Parathyroid adenoma (tissue), 2 donors: ENCODE measurements at regions not wholly inside any gene's neighbourhood (a gene's known extent, or its start where the extent isn't known, plus 50 kb on each side); places are given as distances from the start of the nearest gene placed in this dataset.

Experiments used
- H2AFZ ChIP-seq: fragments of 300-600 bp; sonication (generic); one replicate; pipeline ENCODE4 v1.7.0; 2017; ENCODE audit warnings: antibody characterized with exemption, mild to moderate bottlenecking
- H3K27ac ChIP-seq: fragments of 300-600 bp; sonication (generic); one replicate; pipeline ENCODE4 v1.7.0; 2017
- H3K27me3 ChIP-seq: fragments of 300-600 bp; sonication (generic); one replicate; pipeline ENCODE4 v1.7.0; 2017; ENCODE audit warnings: low read length; ENCODE audit not compliant: control insufficient read depth, insufficient read depth
- H3K36me3 ChIP-seq: fragments of 300-600 bp; sonication (generic); one replicate; pipeline ENCODE4 v1.7.0; 2017; ENCODE audit warnings: low read length; ENCODE audit not compliant: control insufficient read depth, insufficient read depth
- H3K4me1 ChIP-seq: fragments of 300-600 bp; sonication (generic); one replicate; pipeline ENCODE4 v1.7.0; 2017; ENCODE audit warnings: control low read depth
- H3K4me2 ChIP-seq: fragments of 300-600 bp; sonication (generic); one replicate; pipeline ENCODE4 v1.7.0; 2017; ENCODE audit warnings: low read length
- H3K4me3 ChIP-seq: fragments of 300-600 bp; sonication (generic); one replicate; pipeline ENCODE4 v1.7.0; 2017; ENCODE audit warnings: low read depth, low read length
- H3K79me2 ChIP-seq: fragments of 300-600 bp; sonication (generic); one replicate; pipeline ENCODE4 v1.7.0; 2017; ENCODE audit warnings: control low read depth
- H3K9ac ChIP-seq: fragments of 300-600 bp; sonication (generic); one replicate; pipeline ENCODE4 v1.7.0; 2017; ENCODE audit warnings: mild to moderate bottlenecking
- H3K9me3 ChIP-seq: fragments of 300-600 bp; sonication (generic); one replicate; pipeline ENCODE4 v1.7.0; 2017; ENCODE audit warnings: low read length; ENCODE audit not compliant: control insufficient read depth
- CTCF ChIP-seq: fragments of 300-600 bp; sonication (generic); IDR thresholded peaks from one replicate; pipeline ENCODE4 v1.7.0; 2017; ENCODE audit warnings: antibody characterized with exemption, mild to moderate bottlenecking
- donor health status: primary hyperparathyroidism.

GRCh38 chr5:155116456-155117251 lies 103.1 kb downstream of the KIF4B start:
- TF ChIP-seq CTCF = no peak
- H3K27ac ChIP-seq = no peak overlapping the region
- no peak overlapping the region for H3K4me3 ChIP-seq
- H2AFZ ChIP-seq = no peak overlapping the region
- H3K79me2 ChIP-seq = no peaks in the 10 kb centered on the region
- H3K9ac ChIP-seq = no peak overlapping the region
- H3K4me1 ChIP-seq = no peaks in the 10 kb centered on the region
- no peaks in the 10 kb centered on the region for H3K36me3 ChIP-seq
- no peaks in the 10 kb centered on the region for H3K9me3 ChIP-seq
- no peak overlapping the region for H3K4me2 ChIP-seq
- H3K27me3 ChIP-seq = no peaks in the 10 kb centered on the region

GRCh38 chr5:155125551-155126095 lies 112.1 kb downstream of the KIF4B start:
- no peak overlapping the region for H3K4me3 ChIP-seq
- no peaks in the 10 kb centered on the region for H3K36me3 ChIP-seq
- H3K9me3 ChIP-seq = no peaks in the 10 kb centered on the region
- TF ChIP-seq CTCF = no peak
- no peak overlapping the region for H3K27ac ChIP-seq
- H2AFZ ChIP-seq = no peak overlapping the region
- H3K9ac ChIP-seq = no peak overlapping the region
- H3K4me2 ChIP-seq = no peak overlapping the region
- no peaks in the 10 kb centered on the region for H3K79me2 ChIP-seq
- no peaks in the 10 kb centered on the region for H3K4me1 ChIP-seq
- H3K27me3 ChIP-seq = no peaks in the 10 kb centered on the region

- Histone ChIP-seq H3K4me3 (no peak overlapping the region), H3K4me1 (no peaks in the 10 kb centered on the region), H3K27me3 (no peaks in the 10 kb centered on the region), H3K9ac (no peak overlapping the region), H2AFZ (no peak overlapping the region), H3K9me3 (no peaks in the 10 kb centered on the region), H3K27ac (no peak overlapping the region), H3K79me2 (no peaks in the 10 kb centered on the region), H3K4me2 (no peak overlapping the region), H3K36me3 (no peaks in the 10 kb centered on the region)
- no peak for TF ChIP-seq CTCF
Observed at GRCh38 chr5:155126573-155126972, 113.0 kb downstream of the KIF4B start.

- Histone ChIP-seq H3K4me3 (no peak overlapping the region), H3K27me3 (no peaks in the 10 kb centered on the region), H3K36me3 (no peaks in the 10 kb centered on the region), H3K27ac (no peak overlapping the region), H3K9me3 (no peaks in the 10 kb centered on the region), H3K4me1 (no peaks in the 10 kb centered on the region), H3K79me2 (no peaks in the 10 kb centered on the region), H2AFZ (no peak overlapping the region), H3K9ac (no peak overlapping the region), H3K4me2 (no peak overlapping the region)
- TF ChIP-seq CTCF = no peak
Observed at GRCh38 chr5:155127552-155127951, 114.0 kb downstream of the KIF4B start.
